ENCODE measurements at regions not wholly inside any gene's neighbourhood (a gene's known extent, or its start where the extent isn't known, plus 50 kb on each side); places are given as distances from the start of the nearest gene placed in this dataset.

- TF ChIP-seq BHLHE40 (IDR thresholded peaks at IDR 0.05; ENCODE audit: borderline replicate concordance) (no peak), ELF4 (IDR thresholded peaks at IDR 0.05) (no peak), FOXK2 (IDR thresholded peaks at IDR 0.05) (no peak)
Observed at GRCh38 chr3:127339928-127340861, 52.3 kb upstream of the PRR20G start.

Measured in HEK293T (cell line).